Panc1 (cell line): ENCODE measurements at regions not wholly inside any gene's neighbourhood (a gene's known extent, or its start where the extent isn't known, plus 50 kb on each side); places are given as distances from the start of the nearest gene placed in this dataset.

Experiments
- ATAC-seq: fragments of 200-7000 bp; cut with Tn5 transposase; 2 replicates; pipeline ENCODE4 v1.9.1; 2020; ENCODE audit warnings: mild to moderate bottlenecking, moderate library complexity
- BruUV-seq: library from RNA; stranded (reverse); fragments of 400-500 nt; replicated peaks from 2 replicates; lab custom pipeline; 2021; lab: Mats Ljungman, UMichigan
- CTCF ChIA-PET: fragments of 300-600 bp; sonication (Branson Sonifier 250); formaldehyde crosslinking; loops from one replicate; lab custom pipeline; 2022; ENCODE audit warnings: antibody characterized with exemption; lab: Charles Lee
- POLR2A ChIA-PET: fragments of 300-600 bp; sonication (Branson Sonifier 250); formaldehyde crosslinking; loops from one replicate; lab custom pipeline; 2022; ENCODE audit warnings: antibody characterized with exemption; lab: Charles Lee
- DNase-seq: peaks from one replicate; pipeline ENCODE4 v3.0.0-alpha.2; 2010; ENCODE audit warnings: low read depth, low spot score
- H3K27ac ChIP-seq: 2 replicates; pipeline ENCODE4 v1.5.1; 2011; ENCODE audit warnings: mild to moderate bottlenecking, low read length, inconsistent platforms
- H3K27me3 ChIP-seq: fragments of 200-500 bp; sonication (Bioruptor generic); 2 replicates; pipeline ENCODE4 v1.6.0; 2014; ENCODE audit warnings: low read length, inconsistent platforms; ENCODE audit not compliant: control insufficient read depth, insufficient read depth
- H3K36me3 ChIP-seq: fragments of 200-500 bp; sonication (Bioruptor generic); 2 replicates; pipeline ENCODE4 v1.5.1; 2014; ENCODE audit warnings: inconsistent platforms, mild to moderate bottlenecking, low read length, moderate library complexity; ENCODE audit not compliant: control insufficient read depth, insufficient read depth
- H3K4me1 ChIP-seq: 2 replicates; pipeline ENCODE4 v1.5.1; 2011; ENCODE audit warnings: inconsistent platforms, mild to moderate bottlenecking, low read length, moderate library complexity; ENCODE audit not compliant: control insufficient read depth, insufficient read depth
- H3K4me3 ChIP-seq, 2 experiments: 2 replicates each; pipeline ENCODE4 v1.5.1; 2011 to 2012; ENCODE audit warnings: low read depth in 2 of 2, low read length in 2 of 2, mild to moderate bottlenecking in 2 of 2, inconsistent platforms in 1 of 2, moderate library complexity in 1 of 2
- H3K9me3 ChIP-seq: fragments of 200-500 bp; sonication (Bioruptor generic); 2 replicates; pipeline ENCODE4 v1.5.1; 2014; ENCODE audit warnings: low read depth, mild to moderate bottlenecking, inconsistent platforms, low read length, moderate library complexity; ENCODE audit not compliant: control insufficient read depth, insufficient read depth
- POLR2AphosphoS5 ChIP-seq: IDR thresholded peaks from 2 replicates; pipeline ENCODE4 v1.6.1; 2012; ENCODE audit warnings: mild to moderate bottlenecking, low read depth, low read length, moderate library complexity
- REST ChIP-seq, 2 experiments: IDR thresholded peaks; 2 replicates each; pipeline ENCODE4 v1.6.1; 2011 to 2012; ENCODE audit warnings: low read depth in 2 of 2, control low read depth in 1 of 2, low read length in 1 of 2, mild to moderate bottlenecking in 1 of 2, moderate library complexity in 1 of 2; ENCODE audit not compliant: insufficient read depth in 1 of 2
- SIN3A ChIP-seq: IDR thresholded peaks from 2 replicates; pipeline ENCODE4 v1.6.1; 2012; ENCODE audit warnings: low read depth, mild to moderate bottlenecking, low read length, moderate library complexity, borderline replicate concordance; ENCODE audit not compliant: insufficient read depth
- TCF7L2 ChIP-seq: IDR thresholded peaks from 2 replicates; pipeline ENCODE4 v1.6.1; 2011; ENCODE audit warnings: mild to moderate bottlenecking, low read depth, low read length, inconsistent platforms
- in situ Hi-C: cut with HindIII; loops from 2 replicates; pipeline ENCODE4 v1.10.0; 2016; ENCODE audit warnings: low sequenced_read_pairs, low pct_unique_long_range_greater_than_20kb
- intact Hi-C: fragments of 100-400 bp; cut with micrococcal nuclease; formaldehyde crosslinking; loops from one replicate; pipeline ENCODE4 v1.10.0; 2022; ENCODE audit not compliant: unreplicated experiment
- TF ChIP-seq, protein P1 (sequence below): fragments of 450-650 bp; IDR thresholded peaks from 2 replicates; pipeline ENCODE4 v1.5.1; 2017; ENCODE audit warnings: mild to moderate bottlenecking

GRCh38 chr2:134021830-134022524, 231.9 kb upstream of the MGAT5 start:
- H3K9me3 ChIP-seq = no peaks in the 10 kb centered on the region
- in situ Hi-C loops = no loop called here
- no peak overlapping the region for H3K4me3 ChIP-seq
- no peak for TF ChIP-seq POLR2AphosphoS5
- TF ChIP-seq TCF7L2 = no peak
- TF ChIP-seq, protein P1, sequence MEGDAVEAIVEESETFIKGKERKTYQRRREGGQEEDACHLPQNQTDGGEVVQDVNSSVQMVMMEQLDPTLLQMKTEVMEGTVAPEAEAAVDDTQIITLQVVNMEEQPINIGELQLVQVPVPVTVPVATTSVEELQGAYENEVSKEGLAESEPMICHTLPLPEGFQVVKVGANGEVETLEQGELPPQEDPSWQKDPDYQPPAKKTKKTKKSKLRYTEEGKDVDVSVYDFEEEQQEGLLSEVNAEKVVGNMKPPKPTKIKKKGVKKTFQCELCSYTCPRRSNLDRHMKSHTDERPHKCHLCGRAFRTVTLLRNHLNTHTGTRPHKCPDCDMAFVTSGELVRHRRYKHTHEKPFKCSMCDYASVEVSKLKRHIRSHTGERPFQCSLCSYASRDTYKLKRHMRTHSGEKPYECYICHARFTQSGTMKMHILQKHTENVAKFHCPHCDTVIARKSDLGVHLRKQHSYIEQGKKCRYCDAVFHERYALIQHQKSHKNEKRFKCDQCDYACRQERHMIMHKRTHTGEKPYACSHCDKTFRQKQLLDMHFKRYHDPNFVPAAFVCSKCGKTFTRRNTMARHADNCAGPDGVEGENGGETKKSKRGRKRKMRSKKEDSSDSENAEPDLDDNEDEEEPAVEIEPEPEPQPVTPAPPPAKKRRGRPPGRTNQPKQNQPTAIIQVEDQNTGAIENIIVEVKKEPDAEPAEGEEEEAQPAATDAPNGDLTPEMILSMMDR = no peak
- no peak for TF ChIP-seq REST (IDR thresholded peaks at IDR 0.05; ENCODE audit: insufficient read depth in 1 of 2, low read depth in 2 of 2, low read length in 1 of 2)
- TF ChIP-seq SIN3A = no peak
- DNase-seq (no peak), ATAC-seq (no peak)
- no peaks in the 10 kb centered on the region for H3K4me1 ChIP-seq
- CTCF ChIA-PET = no interaction called here
- H3K36me3 ChIP-seq = no peaks in the 10 kb centered on the region
- H3K27ac ChIP-seq = no peak overlapping the region
- POLR2A ChIA-PET = no interaction called here
- no peaks in the 10 kb centered on the region for H3K27me3 ChIP-seq
- intact Hi-C loops = no loop called here
- BruUV-seq = no TSS peak

DNA sequence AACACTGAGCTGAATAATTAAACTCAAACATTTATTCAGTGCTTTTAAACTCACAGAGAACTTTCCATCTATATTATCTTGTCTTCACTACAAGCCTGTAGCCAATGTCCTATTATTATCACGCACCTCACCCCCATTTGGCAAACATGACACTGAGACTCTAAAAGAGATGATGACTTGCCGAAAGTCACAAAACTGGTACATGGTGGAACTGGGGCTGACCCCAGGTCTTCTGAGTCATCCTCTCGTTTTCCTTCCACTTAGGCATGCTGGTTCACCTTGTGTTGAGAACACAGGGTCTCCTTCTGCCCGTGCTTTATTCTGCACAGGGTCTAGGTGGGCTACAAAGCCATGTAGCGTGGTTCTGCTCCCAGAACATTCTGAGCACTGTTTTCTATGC, 230.0 kb upstream of the MGAT5 start:
- ChIA-PET POLR2A (no interaction called here), CTCF (no interaction called here)
- in situ Hi-C loops (no loop called here), intact Hi-C loops (no loop called here)
- TF ChIP-seq REST (IDR thresholded peaks at IDR 0.05; ENCODE audit: insufficient read depth in 1 of 2, low read depth in 2 of 2, low read length in 1 of 2) (no peak), TCF7L2 (no peak), POLR2AphosphoS5 (no peak), SIN3A (no peak)
- TF ChIP-seq, protein P1 = no peak
- no peak overlapping the region for H3K27ac ChIP-seq
- no peaks in the 10 kb centered on the region for H3K36me3 ChIP-seq
- H3K9me3 ChIP-seq = no peaks in the 10 kb centered on the region
- no peak for DNase-seq
- no peaks in the 10 kb centered on the region for H3K4me1 ChIP-seq
- no TSS peak for BruUV-seq
- no peak overlapping the region for H3K4me3 ChIP-seq
- no peaks in the 10 kb centered on the region; the same call in 1 of the 2 replicates for H3K27me3 ChIP-seq
- ATAC-seq = no peak
